Lung (tissue), 11 donors: ENCODE measurements at regions not wholly inside any gene's neighbourhood (a gene's known extent, or its start where the extent isn't known, plus 50 kb on each side); places are given as distances from the start of the nearest gene placed in this dataset.

ENCODE experiments used
- ATAC-seq: fragments of 200-7000 bp; cut with Tn5 transposase; one replicate; pipeline ENCODE4 v1.9.1; 2020; ENCODE audit warnings: moderate number of reproducible peaks; ENCODE audit not compliant: insufficient read depth, low FRiP score
- DNase-seq, 3 donors: peaks; one replicate each; pipeline ENCODE4 v3.0.0-alpha.2; 2013 to 2017
- H3K27ac ChIP-seq, 2 donors: one replicate each; pipeline ENCODE4 v1.5.1; 2013; ENCODE audit warnings: mild to moderate bottlenecking in 2 of 2, moderate library complexity in 2 of 2, control low read depth in 1 of 2, inconsistent platforms in 1 of 2, low read depth in 1 of 2, low read length in 1 of 2
- H3K27me3 ChIP-seq, 3 donors: one replicate each; pipeline ENCODE4 v1.5.1; 2013; ENCODE audit warnings: low read length in 2 of 3; ENCODE audit not compliant: control insufficient read depth in 3 of 3, insufficient read depth in 3 of 3
- H3K36me3 ChIP-seq, 4 donors: one replicate each; pipeline ENCODE4 v1.5.1; 2013; ENCODE audit warnings: low read length in 4 of 4, mild to moderate bottlenecking in 1 of 4, moderate library complexity in 1 of 4; ENCODE audit not compliant: control insufficient read depth in 4 of 4, insufficient read depth in 4 of 4
- H3K4me1 ChIP-seq, 5 donors: one replicate each; pipeline ENCODE4 v1.5.1; 2013; ENCODE audit warnings: low read length in 5 of 5, mild to moderate bottlenecking in 2 of 5, moderate library complexity in 1 of 5; ENCODE audit not compliant: control insufficient read depth in 5 of 5, insufficient read depth in 5 of 5
- H3K4me3 ChIP-seq: one replicate; pipeline ENCODE4 v1.5.1; 2013; ENCODE audit warnings: mild to moderate bottlenecking, control low read depth, moderate library complexity
- H3K9ac ChIP-seq, 2 donors: one replicate each; pipeline ENCODE4 v1.5.1; 2013; ENCODE audit warnings: low read length in 2 of 2, control low read depth in 1 of 2; ENCODE audit not compliant: insufficient read depth in 1 of 2
- H3K9me3 ChIP-seq, 4 donors: one replicate each; pipeline ENCODE4 v1.5.1; 2013; ENCODE audit warnings: low read length in 3 of 4, mild to moderate bottlenecking in 1 of 4, moderate library complexity in 1 of 4; ENCODE audit not compliant: control insufficient read depth in 4 of 4, insufficient read depth in 3 of 4
- WGBS, 2 donors: extraction: QIAGEN DNeasy Blood & Tissue Kit; methylation state at CpG; one replicate each; pipeline ENCODE4 v1.1.7; 2013; 5-methylcytosine and 5-hydroxymethylcytosine counted together
- TF ChIP-seq, protein P1 (sequence below): IDR thresholded peaks from 2 replicates; pipeline ENCODE4 v1.5.1; 2012; ENCODE audit warnings: mild to moderate bottlenecking; ENCODE audit errors: control extremely low read depth, extremely low read depth
- donor health status: control.
- donor health status: control.
- donor health status: Bipolar disorder and iron deficiency.
- donor health status: healthy.
- donor health status: DM: yes; HTN: yes; CAD: no.

DNA sequence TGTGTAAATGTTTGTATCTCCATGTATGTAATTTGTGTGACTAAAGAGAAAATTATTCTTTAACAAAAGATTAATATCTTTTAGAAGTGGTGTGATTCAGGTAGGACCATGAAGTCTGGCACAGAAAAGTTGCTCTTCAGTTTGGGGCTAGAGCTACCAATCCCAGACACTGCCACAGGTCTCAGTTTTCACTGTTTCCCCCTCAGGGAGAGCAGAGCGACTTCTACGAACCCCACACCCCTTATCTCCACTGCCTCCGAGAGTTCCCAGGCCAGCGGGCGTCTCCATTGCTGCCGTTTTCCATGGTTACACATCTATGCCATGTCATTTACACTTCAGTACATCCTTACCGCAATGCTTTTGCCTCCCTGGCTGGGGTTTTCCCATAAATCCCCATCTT lies 93.0 kb upstream of the SMYD2 start:
- Histone ChIP-seq H3K27ac (no peak overlapping the region), H3K36me3 (no peaks in the 10 kb centered on the region), H3K4me1 (peaks cover 0 to 9% (median 0%) of the 10 kb centered on the region in 5 donors), H3K4me3 (no peak overlapping the region), H3K27me3 (peaks cover 0 to 67% (median 52%) of the 10 kb centered on the region in 3 donors), H3K9me3 (peaks cover 0 to 6% (median 0%) of the 10 kb centered on the region in 4 donors), H3K9ac (no peak overlapping the region)
- DNase-seq = no peak
- 14 to 15% methylated on average over 7 of the region's 7 CpGs for WGBS, 2 donors
- TF ChIP-seq, protein P1, sequence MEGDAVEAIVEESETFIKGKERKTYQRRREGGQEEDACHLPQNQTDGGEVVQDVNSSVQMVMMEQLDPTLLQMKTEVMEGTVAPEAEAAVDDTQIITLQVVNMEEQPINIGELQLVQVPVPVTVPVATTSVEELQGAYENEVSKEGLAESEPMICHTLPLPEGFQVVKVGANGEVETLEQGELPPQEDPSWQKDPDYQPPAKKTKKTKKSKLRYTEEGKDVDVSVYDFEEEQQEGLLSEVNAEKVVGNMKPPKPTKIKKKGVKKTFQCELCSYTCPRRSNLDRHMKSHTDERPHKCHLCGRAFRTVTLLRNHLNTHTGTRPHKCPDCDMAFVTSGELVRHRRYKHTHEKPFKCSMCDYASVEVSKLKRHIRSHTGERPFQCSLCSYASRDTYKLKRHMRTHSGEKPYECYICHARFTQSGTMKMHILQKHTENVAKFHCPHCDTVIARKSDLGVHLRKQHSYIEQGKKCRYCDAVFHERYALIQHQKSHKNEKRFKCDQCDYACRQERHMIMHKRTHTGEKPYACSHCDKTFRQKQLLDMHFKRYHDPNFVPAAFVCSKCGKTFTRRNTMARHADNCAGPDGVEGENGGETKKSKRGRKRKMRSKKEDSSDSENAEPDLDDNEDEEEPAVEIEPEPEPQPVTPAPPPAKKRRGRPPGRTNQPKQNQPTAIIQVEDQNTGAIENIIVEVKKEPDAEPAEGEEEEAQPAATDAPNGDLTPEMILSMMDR = no peak
- ATAC-seq = no peak

DNA sequence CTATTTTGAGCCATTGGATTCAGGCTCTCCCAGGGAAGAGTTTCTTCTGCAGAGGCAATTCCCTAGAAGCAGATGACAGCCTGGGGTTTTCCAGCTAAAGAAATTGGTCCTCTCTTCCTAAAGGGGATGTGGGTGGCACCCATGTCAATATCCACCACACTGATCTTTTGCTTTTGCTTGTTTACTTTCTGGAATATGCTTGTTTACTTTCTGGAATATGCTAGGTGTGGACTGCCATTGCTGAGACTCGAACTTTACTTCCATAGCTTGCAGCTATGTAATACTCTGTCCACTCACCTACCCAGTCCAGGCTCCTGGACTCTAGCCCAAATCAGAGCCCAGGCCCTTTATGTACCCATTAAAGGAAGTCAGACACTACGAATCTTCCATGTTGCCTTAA lies 92.1 kb upstream of the SMYD2 start:
- WGBS, 2 donors = 81 to 82% methylated on average over 2 of the region's 2 CpGs
- no peak overlapping the region for H3K4me3 ChIP-seq
- H3K27me3 ChIP-seq = peaks cover 0 to 72% (median 56%) of the 10 kb centered on the region in 3 donors
- H3K36me3 ChIP-seq = no peaks in the 10 kb centered on the region
- H3K27ac ChIP-seq = no peak overlapping the region
- TF ChIP-seq, protein P1 = no peak
- H3K9ac ChIP-seq = no peak overlapping the region
- H3K9me3 ChIP-seq = peaks cover 0 to 6% (median 0%) of the 10 kb centered on the region in 4 donors
- no peak for ATAC-seq
- peaks cover 0 to 9% (median 0%) of the 10 kb centered on the region in 5 donors for H3K4me1 ChIP-seq
- no peak for DNase-seq

DNA sequence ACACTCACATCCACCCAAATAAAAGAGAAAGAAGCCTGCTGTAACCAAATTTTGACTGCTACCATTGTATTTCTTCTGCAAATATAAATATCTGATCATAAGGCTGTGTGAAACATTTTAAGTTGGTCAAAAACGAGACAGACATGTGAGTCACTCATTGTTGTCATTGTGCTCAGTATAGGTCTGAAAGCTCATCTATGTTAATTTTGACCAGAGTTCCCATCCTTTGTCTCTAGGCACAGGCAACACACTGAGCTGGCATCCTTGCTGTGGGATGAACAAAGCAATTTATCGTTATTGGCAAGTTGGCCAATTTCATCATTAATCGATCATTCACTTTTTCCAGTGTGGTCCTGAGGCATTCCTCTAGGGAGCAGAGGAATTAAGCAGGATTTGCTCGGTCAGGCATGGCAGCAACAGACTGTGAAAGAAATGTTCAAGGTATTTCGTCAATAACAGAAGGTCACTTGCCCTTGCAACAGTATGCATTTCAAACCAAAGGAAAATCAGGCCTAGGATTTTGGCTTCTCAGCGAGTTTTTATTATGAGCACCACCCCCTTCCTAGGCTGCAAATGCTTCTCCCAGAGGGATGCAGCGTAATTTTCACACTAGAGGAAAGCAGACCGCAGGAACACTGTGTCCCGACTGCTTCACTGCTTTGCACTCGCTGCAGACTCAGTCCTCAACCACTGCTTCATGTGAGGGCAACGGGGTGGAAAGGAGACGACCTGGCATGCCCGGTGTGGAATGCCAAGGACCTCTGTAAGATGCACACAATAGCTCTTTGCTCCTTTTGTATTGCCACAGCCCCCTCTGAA lies 87.9 kb upstream of the SMYD2 start:
- WGBS, 2 donors = 66 to 69% methylated on average over 13 of the region's 13 CpGs
- ATAC-seq = no peak
- Histone ChIP-seq H3K27ac (no peak overlapping the region), H3K4me1 (no peaks in the 10 kb centered on the region), H3K36me3 (no peaks in the 10 kb centered on the region), H3K9ac (no peak overlapping the region), H3K9me3 (no peaks in the 10 kb centered on the region), H3K27me3 (peaks cover 0 to 41% (median 20%) of the 10 kb centered on the region in 3 donors), H3K4me3 (no peak overlapping the region)
- TF ChIP-seq, protein P1 = no peak
- no peak for DNase-seq

DNA sequence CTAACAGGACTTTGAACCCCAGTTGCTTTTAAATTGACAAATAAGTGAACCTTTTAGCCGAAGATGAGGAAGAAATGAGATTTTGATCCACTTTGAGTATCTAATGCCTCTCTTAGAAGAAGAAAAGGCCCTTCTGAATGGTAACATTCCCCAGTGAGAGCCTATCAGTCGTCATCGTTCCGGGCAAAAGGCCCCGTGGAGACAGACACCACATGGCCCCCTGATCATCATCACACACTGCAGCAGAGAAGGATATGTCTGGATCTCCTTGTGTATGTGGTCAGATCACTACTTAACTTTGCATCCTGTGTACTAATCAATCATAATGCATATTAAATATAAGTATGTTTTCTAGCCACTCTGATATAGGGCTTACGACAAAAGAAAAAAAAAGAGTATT lies 87.3 kb upstream of the SMYD2 start:
- no peak overlapping the region for H3K27ac ChIP-seq
- H3K27me3 ChIP-seq = peaks cover 0 to 35% (median 14%) of the 10 kb centered on the region in 3 donors
- DNase-seq (no peak), ATAC-seq (no peak)
- no peaks in the 10 kb centered on the region for H3K36me3 ChIP-seq
- no peak overlapping the region for H3K4me3 ChIP-seq
- TF ChIP-seq, protein P1 = no peak
- H3K4me1 ChIP-seq = no peaks in the 10 kb centered on the region
- H3K9ac ChIP-seq = no peak overlapping the region
- no peaks in the 10 kb centered on the region for H3K9me3 ChIP-seq
- WGBS, 2 donors = 80 to 87% methylated on average over 6 of the region's 6 CpGs
